ENCODE measurements at regions not wholly inside any gene's neighbourhood (a gene's known extent, or its start where the extent isn't known, plus 50 kb on each side); places are given as distances from the start of the nearest gene placed in this dataset.
"Not testable (repeated sequence)": the region's sequence is repeated elsewhere in the genome, so short reads cannot be mapped to it uniquely, and the experiment has no call there.

DNA sequence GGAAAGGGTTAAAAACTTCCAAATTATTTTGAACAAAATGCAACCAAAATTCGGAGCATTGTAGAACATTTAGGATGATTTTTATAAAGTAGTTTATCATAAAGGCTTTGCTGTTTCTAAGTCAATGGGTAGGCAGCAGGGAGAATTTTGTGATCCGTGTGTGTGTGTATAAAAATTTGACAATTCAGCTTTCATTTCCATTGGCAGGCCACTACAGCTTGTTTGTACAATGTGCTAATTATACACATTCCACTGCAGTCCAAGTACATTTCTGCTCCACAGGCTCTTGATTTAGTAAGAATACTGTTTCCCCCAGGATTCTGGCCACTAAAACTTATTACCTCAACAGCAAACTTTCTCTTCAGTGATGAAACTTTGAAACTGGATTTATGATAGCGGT lies 71.8 kb upstream of the LTBP1 start:
- Mint-ChIP-seq H3K4me1 (ENCODE audit: low read depth) (peaks cover 10% of the 10 kb centered on the region), H3K9me3 (no peaks in the 10 kb centered on the region), H3K36me3 (ENCODE audit: low read depth) (no peaks in the 10 kb centered on the region), H3K27me3 (ENCODE audit: insufficient read depth) (no peaks in the 10 kb centered on the region; the same call in 1 of the 2 replicates), H3K27ac (no peak overlapping the region), H3K4me3 (no peak overlapping the region)
- DNase-seq: no peak
- TF ChIP-seq, protein P1, sequence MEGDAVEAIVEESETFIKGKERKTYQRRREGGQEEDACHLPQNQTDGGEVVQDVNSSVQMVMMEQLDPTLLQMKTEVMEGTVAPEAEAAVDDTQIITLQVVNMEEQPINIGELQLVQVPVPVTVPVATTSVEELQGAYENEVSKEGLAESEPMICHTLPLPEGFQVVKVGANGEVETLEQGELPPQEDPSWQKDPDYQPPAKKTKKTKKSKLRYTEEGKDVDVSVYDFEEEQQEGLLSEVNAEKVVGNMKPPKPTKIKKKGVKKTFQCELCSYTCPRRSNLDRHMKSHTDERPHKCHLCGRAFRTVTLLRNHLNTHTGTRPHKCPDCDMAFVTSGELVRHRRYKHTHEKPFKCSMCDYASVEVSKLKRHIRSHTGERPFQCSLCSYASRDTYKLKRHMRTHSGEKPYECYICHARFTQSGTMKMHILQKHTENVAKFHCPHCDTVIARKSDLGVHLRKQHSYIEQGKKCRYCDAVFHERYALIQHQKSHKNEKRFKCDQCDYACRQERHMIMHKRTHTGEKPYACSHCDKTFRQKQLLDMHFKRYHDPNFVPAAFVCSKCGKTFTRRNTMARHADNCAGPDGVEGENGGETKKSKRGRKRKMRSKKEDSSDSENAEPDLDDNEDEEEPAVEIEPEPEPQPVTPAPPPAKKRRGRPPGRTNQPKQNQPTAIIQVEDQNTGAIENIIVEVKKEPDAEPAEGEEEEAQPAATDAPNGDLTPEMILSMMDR (IDR thresholded peaks at IDR 0.05): no peak

DNA sequence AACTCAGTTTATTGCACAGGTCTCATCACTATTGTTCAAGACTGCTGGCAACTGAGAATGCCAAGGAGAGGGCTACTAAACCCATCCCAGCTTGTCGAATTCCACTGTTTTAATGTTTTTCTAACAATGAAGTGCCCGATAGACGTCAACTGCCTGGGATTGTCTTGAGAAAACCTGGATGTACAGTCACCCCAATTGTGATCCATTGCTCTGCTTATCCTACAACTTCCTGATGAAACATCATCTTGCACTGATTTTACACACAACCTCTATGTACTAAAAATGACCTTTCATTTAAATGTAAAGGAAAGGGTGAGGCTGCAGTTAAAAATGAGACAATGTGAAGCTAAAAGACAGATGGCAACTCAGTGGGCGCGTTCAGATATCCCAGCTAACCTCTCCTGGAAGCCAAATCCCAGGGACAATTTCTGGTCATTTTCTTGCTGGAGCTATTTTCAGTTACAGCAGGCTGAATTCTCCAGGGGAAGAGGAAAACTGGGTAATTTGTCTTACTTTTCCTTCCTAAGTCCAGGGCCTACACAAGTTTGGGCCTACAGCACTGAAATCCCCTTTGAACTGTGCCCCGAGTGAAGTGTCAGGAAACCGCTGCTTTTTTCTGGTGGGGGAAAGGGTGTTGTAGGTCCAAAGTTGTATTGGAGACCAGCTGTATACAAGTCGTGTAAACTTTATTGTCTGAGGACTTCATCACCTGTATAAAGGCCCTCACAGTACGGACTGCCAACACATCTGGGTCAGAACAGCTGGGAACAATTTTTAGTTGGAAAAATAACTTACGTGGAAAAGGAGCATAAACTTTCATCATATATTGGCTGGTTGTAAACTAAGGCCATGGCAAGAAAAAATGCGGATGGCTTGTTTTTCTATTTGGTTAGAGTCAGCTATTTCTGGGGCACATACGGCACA lies 68.9 kb upstream of the LTBP1 start:
- Mint-ChIP-seq H3K27me3 (ENCODE audit: insufficient read depth) (no peaks in the 10 kb centered on the region; the same call in 1 of the 2 replicates), H3K36me3 (ENCODE audit: low read depth) (no peaks in the 10 kb centered on the region), H3K27ac (no peak overlapping the region), H3K9me3 (no peaks in the 10 kb centered on the region), H3K4me3 (no peak overlapping the region), H3K4me1 (ENCODE audit: low read depth) (peaks cover 7% of the 10 kb centered on the region)
- TF ChIP-seq, protein P1 (IDR thresholded peaks at IDR 0.05): no peak
- no peak for DNase-seq

DNA sequence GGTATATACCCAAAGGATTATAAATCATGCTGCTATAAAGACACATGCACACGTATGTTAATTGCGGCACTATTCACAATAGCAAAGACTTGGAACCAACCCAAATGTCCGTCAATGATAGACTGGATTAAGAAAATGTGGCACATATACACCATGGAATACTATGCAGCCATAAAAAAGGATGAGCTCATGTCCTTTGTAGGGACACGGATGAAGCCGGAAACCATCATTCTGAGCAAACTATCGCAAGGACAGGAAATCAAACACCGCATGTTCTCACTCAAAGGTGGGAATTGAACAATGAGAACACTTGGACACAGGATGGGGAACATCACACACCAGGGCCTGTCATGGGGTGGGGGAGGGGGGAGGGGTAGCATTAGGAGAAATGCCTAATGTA lies 66.8 kb upstream of the LTBP1 start:
- not testable (repeated sequence) for H3K27ac Mint-ChIP-seq; H3K36me3 Mint-ChIP-seq (ENCODE audit: low read depth); DNase-seq; H3K27me3 Mint-ChIP-seq (ENCODE audit: insufficient read depth); H3K4me3 Mint-ChIP-seq; H3K9me3 Mint-ChIP-seq
- peaks cover 25% of the 10 kb centered on the region for H3K4me1 Mint-ChIP-seq (ENCODE audit: low read depth)

DNA sequence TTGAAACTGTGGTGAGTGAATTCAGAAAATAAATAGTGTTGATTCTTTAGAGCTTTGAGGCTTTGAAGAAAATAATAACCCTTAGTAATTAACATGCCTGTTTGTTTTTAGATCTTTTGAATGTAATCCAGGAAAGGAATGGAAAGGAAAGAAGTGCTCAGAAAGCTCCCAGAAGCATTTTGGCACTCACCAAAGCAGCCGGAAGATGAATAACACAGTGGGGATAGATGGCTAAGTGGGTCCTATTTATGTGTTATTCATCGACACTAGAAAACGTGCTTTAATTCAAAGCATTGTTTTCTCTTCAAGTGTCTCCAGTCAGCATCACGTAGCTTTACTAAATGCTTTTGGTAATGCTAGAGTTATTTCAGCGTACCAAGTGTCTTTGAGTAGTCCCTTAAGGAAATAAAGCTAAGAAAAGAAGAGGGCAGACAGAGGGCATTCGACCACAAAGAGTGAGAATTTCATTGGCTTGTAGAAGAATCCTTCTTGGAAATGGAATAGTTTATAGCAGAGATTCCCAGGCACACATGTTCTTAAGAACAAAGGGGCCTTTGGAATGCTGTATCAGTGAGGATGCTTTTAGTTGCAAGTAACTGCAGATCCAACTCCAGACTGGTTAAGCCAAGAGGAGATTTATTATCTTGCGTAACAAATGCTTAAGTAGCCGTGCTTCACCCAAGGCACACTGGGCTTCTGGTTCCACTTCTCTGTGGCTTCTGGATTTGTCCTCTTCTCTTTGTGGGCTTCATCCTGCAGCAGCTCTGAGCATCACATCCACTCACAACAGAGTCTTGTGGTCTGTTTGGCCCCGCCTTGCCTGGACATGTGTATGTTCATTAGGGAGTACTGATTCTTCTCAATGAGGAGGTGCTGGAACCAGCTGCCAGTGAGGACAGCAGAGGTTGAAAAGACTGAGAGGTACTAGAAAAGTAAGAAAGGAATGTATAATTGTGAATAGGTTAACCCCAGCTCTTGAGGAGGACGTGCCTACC lies 63.6 kb upstream of the LTBP1 start:
- Mint-ChIP-seq H3K36me3 (ENCODE audit: low read depth) (peaks cover 10% of the 10 kb centered on the region), H3K27me3 (ENCODE audit: insufficient read depth) (no peaks in the 10 kb centered on the region; the same call in 1 of the 2 replicates), H3K9me3 (peaks cover 19% of the 10 kb centered on the region), H3K4me1 (ENCODE audit: low read depth) (peaks cover 25% of the 10 kb centered on the region), H3K27ac (peak overlapping the region; percentile 17; the same call in 1 of the 2 replicates), H3K4me3 (peak overlapping the region; percentile 15)
- DNase-seq: peak; percentile 30
- TF ChIP-seq, protein P1 (IDR thresholded peaks at IDR 0.05): no peak

DNA sequence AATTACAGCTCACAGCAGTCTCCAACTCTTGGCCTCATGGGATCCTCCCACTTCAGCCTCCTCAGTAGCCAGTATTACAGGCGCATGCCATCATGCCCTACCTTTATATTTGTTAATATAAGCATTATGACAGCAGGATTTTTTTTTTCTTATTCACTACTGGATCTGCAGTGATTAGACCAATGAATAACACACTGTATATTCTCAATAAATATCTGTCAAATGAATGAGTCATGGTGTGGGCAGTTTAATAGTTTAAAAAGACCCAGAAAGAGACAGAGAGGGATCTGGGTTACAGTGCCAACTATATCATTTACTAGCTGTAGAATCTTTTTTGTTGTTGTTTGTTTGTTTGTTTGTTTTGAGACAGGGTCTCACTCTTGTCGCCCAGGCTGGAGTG lies 62.4 kb upstream of the LTBP1 start:
- Mint-ChIP-seq H3K4me3 (no peak overlapping the region), H3K4me1 (ENCODE audit: low read depth) (peaks cover 25% of the 10 kb centered on the region), H3K36me3 (ENCODE audit: low read depth) (peaks cover 10% of the 10 kb centered on the region), H3K9me3 (peaks cover 19% of the 10 kb centered on the region), H3K27me3 (ENCODE audit: insufficient read depth) (no peaks in the 10 kb centered on the region), H3K27ac (no peak overlapping the region)
- peak; percentile 9 for DNase-seq
- TF ChIP-seq, protein P1 (IDR thresholded peaks at IDR 0.05): no peak

DNA sequence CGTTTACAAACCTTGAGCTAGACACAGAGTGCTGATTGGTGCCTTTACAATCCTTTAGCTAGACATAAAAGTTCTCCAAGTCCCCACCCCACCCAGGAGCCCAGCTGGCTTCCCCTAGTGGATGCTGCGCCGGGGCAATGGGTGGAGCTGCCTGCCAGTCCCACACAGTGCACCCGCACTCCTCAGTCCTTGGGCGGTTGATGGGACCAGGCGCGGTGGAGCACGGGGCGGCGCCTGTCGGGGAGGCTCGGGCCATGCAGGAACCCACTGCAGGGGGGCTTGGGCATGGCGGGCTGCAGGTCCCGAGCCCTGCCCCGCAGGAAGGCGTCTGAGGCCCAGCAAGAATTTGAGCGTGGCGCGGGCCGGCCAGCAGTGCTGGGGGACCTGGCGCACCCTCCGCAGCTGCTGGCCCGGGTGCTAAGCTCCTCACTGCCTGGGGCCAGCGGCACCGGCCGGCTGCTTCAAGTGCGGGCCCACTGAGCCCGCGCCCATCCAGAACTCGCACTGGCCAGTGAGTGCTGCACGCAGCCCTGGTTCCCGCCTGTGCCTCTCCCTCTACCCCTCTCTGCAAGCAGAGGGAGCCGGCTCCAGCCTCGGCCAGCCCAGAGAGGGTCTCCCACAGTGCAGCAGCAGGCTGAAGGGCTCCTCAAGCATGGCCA lies 60.2 kb upstream of the LTBP1 start:
- not testable (repeated sequence) for H3K27ac Mint-ChIP-seq; DNase-seq; H3K27me3 Mint-ChIP-seq (ENCODE audit: insufficient read depth); H3K4me3 Mint-ChIP-seq; H3K36me3 Mint-ChIP-seq (ENCODE audit: low read depth)
- H3K4me1 Mint-ChIP-seq (ENCODE audit: low read depth): peaks cover 25% of the 10 kb centered on the region
- peaks cover 19% of the 10 kb centered on the region for H3K9me3 Mint-ChIP-seq

All from HFFc6 (cell line).